ENCODE measurements at regions not wholly inside any gene's neighbourhood (a gene's known extent, or its start where the extent isn't known, plus 50 kb on each side); places are given as distances from the start of the nearest gene placed in this dataset.

DNA sequence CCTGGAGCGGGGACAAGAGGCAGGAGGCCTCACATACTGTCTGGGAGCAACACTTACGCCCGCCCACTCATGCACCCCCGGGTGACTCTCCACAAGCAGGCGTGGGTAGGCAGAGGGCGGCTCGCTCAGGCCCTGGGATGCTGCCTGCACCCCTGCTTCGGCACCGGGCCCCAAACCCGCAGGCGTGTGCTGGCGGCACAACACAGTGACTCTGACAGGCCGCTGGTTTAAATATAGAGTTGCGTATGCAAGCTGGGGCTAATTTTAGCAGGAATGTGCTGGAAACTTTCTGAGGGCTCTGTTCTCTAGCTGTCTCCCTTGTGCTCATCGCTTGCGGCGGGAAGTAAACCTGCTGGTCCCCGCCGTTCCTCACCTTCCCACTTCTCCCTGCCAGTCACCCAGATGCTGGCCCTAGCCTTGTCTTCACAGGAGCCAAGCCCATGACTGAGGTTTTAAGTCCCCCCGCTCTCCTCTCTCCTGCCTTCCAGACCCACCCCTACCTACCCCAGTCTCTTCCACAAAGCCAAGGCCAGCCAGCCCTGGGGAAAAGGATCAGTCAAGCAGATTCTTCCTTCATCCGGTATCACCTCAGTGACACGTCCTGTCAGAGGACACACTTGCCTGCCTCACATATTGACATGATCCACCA lies 94.5 kb upstream of the FOXP4 start:
- no peak for DNase-seq (ENCODE audit: extremely low read depth, low read depth)
- no peak for TF ChIP-seq CTCF (IDR thresholded peaks at IDR 0.05; ENCODE audit: low read depth, low read length)

- no peak for TF ChIP-seq CTCF (IDR thresholded peaks at IDR 0.05; ENCODE audit: low read depth, low read length)
- DNase-seq (ENCODE audit: extremely low read depth, low read depth) = no peak
Observed at GRCh38 chr6:41452763-41453162, 93.4 kb upstream of the FOXP4 start.

- DNase-seq (ENCODE audit: extremely low read depth, low read depth) = no peak
- no peak for TF ChIP-seq CTCF (IDR thresholded peaks at IDR 0.05; ENCODE audit: low read depth, low read length)
Observed at GRCh38 chr6:41453244-41453643, 92.9 kb upstream of the FOXP4 start.

DNA sequence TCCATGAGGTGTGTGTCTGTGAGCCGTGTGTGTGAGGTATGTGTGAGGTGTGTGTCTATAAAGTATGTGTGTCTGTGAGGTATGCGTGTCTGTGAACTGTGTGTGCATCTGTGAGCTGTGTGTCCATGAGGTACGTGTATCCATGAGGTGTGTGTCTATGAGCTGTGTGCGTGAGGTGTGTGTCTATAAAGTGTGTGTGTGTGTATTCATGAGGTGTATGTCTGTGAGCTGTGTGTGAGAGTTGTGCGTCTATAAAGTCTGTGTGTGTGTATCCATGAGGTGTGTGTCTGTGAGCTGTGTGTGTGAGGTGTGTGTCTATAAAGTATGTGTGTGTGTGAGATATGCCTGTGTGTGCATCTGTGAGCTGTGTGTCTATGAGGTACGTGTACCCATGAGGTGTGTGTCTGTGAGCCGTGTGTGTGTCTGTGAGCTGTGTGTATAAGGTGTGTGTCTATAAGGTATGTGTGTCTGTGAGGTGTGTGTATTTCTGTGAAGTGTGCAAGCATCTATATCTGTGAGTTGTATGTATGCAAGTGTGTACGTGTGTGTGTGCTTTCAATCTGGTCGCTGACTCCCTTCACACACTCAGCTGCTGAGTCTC lies 91.9 kb upstream of the FOXP4 start:
- TF ChIP-seq CTCF (IDR thresholded peaks at IDR 0.05; ENCODE audit: low read depth, low read length) = no peak

DNA sequence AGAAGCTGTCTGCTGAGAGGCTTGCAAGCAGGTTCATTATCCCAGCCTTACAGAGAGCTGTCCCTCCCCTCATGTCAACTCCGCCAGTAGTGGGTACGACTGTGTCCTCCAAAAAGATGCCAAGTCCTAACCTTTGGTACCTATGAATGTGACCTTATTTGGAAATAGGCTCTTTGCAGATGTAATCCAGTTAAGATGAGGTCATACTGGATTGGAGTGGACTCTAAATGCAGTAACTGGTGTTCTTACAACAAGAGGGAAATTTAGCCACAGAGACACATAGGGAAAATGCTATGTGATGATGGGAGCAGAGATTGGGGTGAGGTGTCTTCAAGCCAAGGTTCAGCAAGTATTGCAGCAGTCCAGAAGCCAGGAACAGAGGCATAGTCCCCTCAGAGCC lies 90.8 kb upstream of the FOXP4 start:
- DNase-seq (ENCODE audit: extremely low read depth, low read depth) = no peak
- TF ChIP-seq CTCF (IDR thresholded peaks at IDR 0.05; ENCODE audit: low read depth, low read length) = no peak

More for the DNA sequence above, 91.9 kb upstream of the FOXP4 start:
- DNase-seq (ENCODE audit: extremely low read depth, low read depth) = no peak

GRCh38 chr6:41455818-41456217 lies 90.4 kb upstream of the FOXP4 start:
- TF ChIP-seq CTCF (IDR thresholded peaks at IDR 0.05; ENCODE audit: low read depth, low read length) = no peak
- DNase-seq (ENCODE audit: extremely low read depth, low read depth) = no peak

GRCh38 chr6:41457303-41457670 lies 88.9 kb upstream of the FOXP4 start:
- no peak for DNase-seq (ENCODE audit: extremely low read depth, low read depth)
- TF ChIP-seq CTCF (IDR thresholded peaks at IDR 0.05; ENCODE audit: low read depth, low read length) = no peak
